IgD-negative memory B cell (primary cell): ENCODE measurements at regions not wholly inside any gene's neighbourhood (a gene's known extent, or its start where the extent isn't known, plus 50 kb on each side); places are given as distances from the start of the nearest gene placed in this dataset.
"Not testable (repeated sequence)": the region's sequence is repeated elsewhere in the genome, so short reads cannot be mapped to it uniquely, and the experiment has no call there.

Experiments
- H3K27ac Mint-ChIP-seq, 3 donors: one replicate each; pipeline ENCODE4 v1.8.0; 2020 to 2022; ENCODE audit warnings: mild to moderate bottlenecking in 3 of 3, mixed read lengths in 3 of 3, moderate library complexity in 1 of 3
- H3K27me3 Mint-ChIP-seq: one replicate; pipeline ENCODE4 v1.8.0; 2021; ENCODE audit warnings: mixed read lengths
- H3K36me3 Mint-ChIP-seq: one replicate; pipeline ENCODE4 v1.8.0; 2020; ENCODE audit warnings: mild to moderate bottlenecking, mixed read lengths
- H3K4me1 Mint-ChIP-seq, 3 donors: one replicate each; pipeline ENCODE4 v1.8.0; 2020 to 2022; ENCODE audit warnings: mixed read lengths in 3 of 3, mild to moderate bottlenecking in 1 of 3
- H3K4me3 Mint-ChIP-seq, 4 donors: one replicate each; pipeline ENCODE4 v1.8.0; 2020 to 2022; ENCODE audit warnings: mild to moderate bottlenecking in 4 of 4, mixed read lengths in 4 of 4, moderate library complexity in 3 of 4
- H3K9me3 Mint-ChIP-seq, 3 donors: one replicate each; pipeline ENCODE4 v1.8.0; 2020 to 2021; ENCODE audit warnings: mixed read lengths in 3 of 3, mild to moderate bottlenecking in 1 of 3

DNA sequence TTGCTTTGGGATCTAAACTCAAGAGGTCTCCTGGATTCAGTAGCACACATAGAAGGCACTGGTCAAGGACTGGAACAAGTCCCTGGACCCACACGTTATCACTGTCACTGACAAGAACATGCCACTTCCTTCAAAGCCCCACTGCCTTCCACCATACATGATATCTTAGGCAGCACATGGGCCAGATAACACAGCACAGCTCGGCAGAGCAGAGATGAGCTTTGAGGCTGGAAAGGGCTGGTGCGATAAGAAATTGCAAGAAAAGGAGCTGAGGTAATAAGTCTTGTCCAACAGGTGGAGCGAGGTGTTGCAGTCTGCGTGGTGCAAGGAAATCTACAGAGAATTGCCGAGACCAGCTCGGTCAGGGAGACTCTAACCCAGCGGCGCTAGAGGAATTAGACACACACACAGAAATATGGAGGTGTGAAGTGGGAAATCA is 139.8 kb upstream of the CDK13 start:
- no peaks in the 10 kb centered on the region for H3K36me3 Mint-ChIP-seq
- peaks cover 0 to 1% (median 0%) of the 10 kb centered on the region in 3 donors for H3K4me1 Mint-ChIP-seq
- peaks cover 5% of the 10 kb centered on the region for H3K27me3 Mint-ChIP-seq
- no peak overlapping the region for H3K4me3 Mint-ChIP-seq
- no peak overlapping the region for H3K27ac Mint-ChIP-seq
- H3K9me3 Mint-ChIP-seq = no peaks in the 10 kb centered on the region

DNA sequence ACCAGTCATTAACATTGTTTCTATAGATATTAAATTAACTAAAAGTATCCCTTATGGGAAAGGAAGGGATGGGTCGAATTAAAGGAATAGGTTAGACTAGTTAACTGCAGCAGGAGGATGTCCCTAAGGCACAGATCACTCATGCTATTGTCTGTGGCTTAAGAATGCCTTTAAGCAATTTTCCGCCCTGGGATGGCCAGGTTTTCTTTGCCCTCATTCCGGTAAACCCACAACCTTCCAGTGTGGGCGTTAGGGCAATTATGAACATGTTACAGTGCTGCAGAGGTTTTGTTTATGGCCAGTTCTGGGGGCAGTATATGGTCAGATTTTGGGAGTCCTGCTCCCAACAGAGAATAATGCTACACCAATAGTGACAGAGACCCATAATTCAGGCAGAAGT is 139.3 kb upstream of the CDK13 start:
- Mint-ChIP-seq H3K27ac (no peak overlapping the region), H3K4me3 (no peak overlapping the region), H3K4me1 (peaks cover 0 to 1% (median 0%) of the 10 kb centered on the region in 3 donors), H3K9me3 (no peaks in the 10 kb centered on the region), H3K27me3 (peaks cover 8% of the 10 kb centered on the region), H3K36me3 (no peaks in the 10 kb centered on the region)

DNA sequence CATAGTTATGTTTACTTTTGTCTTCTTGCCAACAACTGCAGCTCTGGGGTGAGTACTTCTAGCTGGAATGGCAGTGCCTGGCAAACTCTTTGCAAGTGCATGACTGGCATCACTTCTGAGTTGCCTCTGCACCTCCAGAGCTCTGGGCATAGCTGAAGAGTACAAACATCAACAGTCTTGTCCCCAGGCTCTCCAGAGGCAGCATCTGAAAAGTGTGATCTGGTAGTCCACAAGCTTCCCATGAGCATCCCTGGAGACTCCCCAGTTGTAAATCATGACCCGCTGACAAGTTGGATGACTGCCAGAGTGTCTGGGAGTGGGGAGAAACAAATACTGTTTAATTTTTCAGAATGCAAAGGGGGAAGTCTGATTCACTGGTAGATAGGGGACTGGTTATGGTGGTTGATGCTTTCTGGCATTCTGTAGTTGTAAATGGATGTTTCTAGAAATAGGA is 138.9 kb upstream of the CDK13 start:
- no peaks in the 10 kb centered on the region for H3K36me3 Mint-ChIP-seq
- no peak overlapping the region for H3K27ac Mint-ChIP-seq
- H3K9me3 Mint-ChIP-seq = no peaks in the 10 kb centered on the region
- H3K4me1 Mint-ChIP-seq = peaks cover 0 to 1% (median 0%) of the 10 kb centered on the region in 3 donors
- H3K4me3 Mint-ChIP-seq = no peak overlapping the region
- peaks cover 8% of the 10 kb centered on the region for H3K27me3 Mint-ChIP-seq

DNA sequence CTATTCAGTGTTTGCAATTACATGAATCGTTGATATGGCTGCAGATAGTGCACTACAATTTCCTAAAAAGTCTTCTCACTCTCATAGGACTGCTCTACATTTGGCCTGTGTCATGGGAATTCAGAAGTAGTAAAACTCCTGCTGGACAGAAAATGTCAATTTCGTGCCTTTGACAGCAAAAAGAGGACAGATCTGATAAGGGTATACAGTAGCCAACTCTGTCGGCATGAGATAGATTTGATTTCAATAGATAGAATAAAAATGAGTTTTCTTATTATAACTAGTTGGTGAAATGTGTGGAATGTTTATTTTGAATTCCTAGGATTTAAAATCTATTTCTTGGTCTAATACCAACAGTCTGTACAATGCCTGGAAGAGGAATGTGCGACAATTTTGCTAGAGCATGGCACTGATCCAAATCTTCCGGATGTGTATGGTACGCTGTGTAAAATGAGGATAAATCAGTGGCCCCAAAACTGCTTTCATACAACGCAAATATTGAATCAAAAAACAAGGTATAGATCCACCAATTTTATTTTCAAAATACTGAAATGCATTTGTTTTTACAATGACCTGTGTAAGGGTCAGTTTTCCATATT is 133.5 kb upstream of the CDK13 start:
- H3K9me3 Mint-ChIP-seq = no peaks in the 10 kb centered on the region
- H3K4me3 Mint-ChIP-seq = no peak overlapping the region
- H3K4me1 Mint-ChIP-seq = no peaks in the 10 kb centered on the region
- H3K27ac Mint-ChIP-seq = no peak overlapping the region
- H3K36me3 Mint-ChIP-seq = no peaks in the 10 kb centered on the region
- peaks cover 11% of the 10 kb centered on the region for H3K27me3 Mint-ChIP-seq

DNA sequence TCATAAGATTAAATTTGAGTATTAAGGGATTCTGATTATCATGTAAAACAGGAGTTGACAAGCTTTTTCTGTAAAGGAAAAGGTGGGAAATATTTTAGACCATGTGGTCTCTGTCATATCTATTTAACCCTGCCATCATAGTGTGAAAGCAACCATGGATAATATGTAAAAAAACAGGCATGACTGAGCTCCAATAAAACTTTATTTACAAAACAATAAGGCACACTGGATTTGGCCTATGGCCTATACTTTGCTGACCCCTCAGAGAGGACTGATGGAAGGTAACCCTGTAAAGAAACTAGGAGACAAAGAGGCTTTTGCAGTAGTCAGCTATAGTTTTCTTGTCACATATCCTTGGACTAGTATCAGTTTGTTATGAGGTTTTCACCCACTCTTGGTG is 130.5 kb upstream of the CDK13 start:
- H3K36me3 Mint-ChIP-seq = no peaks in the 10 kb centered on the region
- no peak overlapping the region for H3K27ac Mint-ChIP-seq
- H3K4me1 Mint-ChIP-seq = no peaks in the 10 kb centered on the region
- H3K4me3 Mint-ChIP-seq = no peak overlapping the region
- H3K9me3 Mint-ChIP-seq = no peaks in the 10 kb centered on the region
- peaks cover 11% of the 10 kb centered on the region for H3K27me3 Mint-ChIP-seq

DNA sequence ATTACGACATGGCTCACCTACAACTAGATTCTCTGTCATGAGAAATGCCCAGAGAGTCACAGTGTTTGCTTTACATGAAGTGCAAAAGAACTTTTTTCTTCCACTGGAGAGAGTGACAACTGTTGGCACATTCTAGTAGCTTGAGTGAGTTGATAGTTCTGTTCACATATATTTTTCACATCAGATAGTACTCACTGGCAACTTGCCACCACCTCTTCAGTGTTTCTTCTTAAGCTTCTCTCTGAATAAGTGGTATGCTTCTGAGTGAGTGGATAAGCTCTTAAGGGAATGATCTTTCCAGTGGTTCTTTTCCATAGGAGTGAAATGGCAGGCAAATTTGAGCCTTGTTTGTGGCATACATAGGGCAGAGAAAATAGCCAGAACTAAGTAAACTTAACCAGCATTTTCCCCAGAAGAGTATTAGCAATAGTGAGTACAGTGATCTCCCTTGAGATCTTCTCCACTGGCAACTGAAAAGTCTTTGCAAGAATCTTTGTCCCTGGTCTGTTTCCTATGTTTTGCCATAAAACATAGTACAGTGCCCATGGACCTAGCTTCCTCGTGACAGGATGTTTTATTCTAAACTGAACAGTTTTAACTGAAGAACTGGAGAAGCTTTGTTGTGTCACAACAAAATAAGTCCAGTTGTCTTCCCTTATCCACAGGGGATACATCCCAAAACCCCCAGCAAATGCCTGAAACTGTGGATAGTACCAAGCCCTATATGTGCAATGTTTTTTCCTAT is 125.4 kb upstream of the CDK13 start:
- peaks cover 0 to 3% (median 0%) of the 10 kb centered on the region in 3 donors for H3K4me1 Mint-ChIP-seq

DNA sequence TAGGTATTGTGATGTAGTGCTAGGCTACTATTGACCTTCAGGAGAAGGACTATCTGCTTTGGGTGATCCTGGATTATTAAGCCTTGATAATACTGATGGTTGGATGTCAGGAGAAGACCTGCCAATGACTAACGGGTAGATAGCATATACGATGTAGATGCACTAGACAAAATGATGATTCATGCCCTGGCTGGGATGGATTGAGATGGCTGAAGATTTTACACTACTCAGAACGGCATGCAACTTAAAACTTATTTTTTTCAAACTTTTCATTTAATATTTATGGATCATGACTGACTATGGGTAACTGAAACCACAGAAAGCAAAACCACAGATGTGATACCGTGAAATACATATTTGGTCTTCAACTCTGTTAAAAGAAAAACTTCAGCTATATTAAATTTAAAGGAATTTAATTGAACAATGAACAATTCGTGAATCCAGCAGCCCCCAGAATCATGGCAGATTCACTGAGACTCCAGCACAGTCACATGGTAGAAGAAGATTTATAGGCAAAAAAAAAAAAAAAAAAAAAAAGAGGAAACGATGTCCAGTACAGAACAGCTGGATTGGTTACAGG is 124.6 kb upstream of the CDK13 start:
- Mint-ChIP-seq H3K4me1 (peaks cover 0 to 3% (median 0%) of the 10 kb centered on the region in 3 donors), H3K9me3 (peaks cover 0 to 3% (median 2%) of the 10 kb centered on the region in 3 donors), H3K27me3 (peaks cover 14% of the 10 kb centered on the region), H3K27ac (no peak overlapping the region), H3K4me3 (no peak overlapping the region), H3K36me3 (peaks cover 1% of the 10 kb centered on the region)

More for the DNA sequence above, 125.4 kb upstream of the CDK13 start:
- Mint-ChIP-seq H3K4me3 (no peak overlapping the region), H3K27me3 (peaks cover 16% of the 10 kb centered on the region), H3K9me3 (peaks cover 0 to 3% (median 2%) of the 10 kb centered on the region in 3 donors), H3K27ac (no peak overlapping the region), H3K36me3 (peaks cover 1% of the 10 kb centered on the region)

DNA sequence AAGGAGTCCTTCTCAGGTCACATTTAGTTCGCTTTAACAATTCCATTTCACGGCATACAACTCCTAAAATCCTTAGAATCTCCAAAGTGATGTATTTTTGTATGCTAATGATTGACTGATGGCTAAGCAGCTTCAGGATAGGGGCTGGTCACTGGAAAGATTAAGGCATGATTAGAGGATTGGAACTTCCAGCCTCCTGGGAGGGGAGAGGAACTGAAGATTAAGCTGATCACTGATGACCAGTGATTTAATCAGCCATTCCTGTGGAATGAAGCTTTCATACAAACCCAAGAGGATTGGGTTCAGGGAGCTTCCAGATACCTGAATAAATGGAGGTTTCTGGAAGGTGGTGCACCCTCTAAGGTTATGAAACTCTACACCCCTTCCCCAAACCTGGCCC is 123.9 kb upstream of the CDK13 start:
- peaks cover 0 to 3% (median 2%) of the 10 kb centered on the region in 3 donors for H3K9me3 Mint-ChIP-seq
- H3K4me3 Mint-ChIP-seq = no peak overlapping the region
- peaks cover 15% of the 10 kb centered on the region for H3K27me3 Mint-ChIP-seq
- H3K4me1 Mint-ChIP-seq = peaks cover 0 to 3% (median 0%) of the 10 kb centered on the region in 3 donors
- H3K36me3 Mint-ChIP-seq = peaks cover 1% of the 10 kb centered on the region
- H3K27ac Mint-ChIP-seq = no peak overlapping the region

DNA sequence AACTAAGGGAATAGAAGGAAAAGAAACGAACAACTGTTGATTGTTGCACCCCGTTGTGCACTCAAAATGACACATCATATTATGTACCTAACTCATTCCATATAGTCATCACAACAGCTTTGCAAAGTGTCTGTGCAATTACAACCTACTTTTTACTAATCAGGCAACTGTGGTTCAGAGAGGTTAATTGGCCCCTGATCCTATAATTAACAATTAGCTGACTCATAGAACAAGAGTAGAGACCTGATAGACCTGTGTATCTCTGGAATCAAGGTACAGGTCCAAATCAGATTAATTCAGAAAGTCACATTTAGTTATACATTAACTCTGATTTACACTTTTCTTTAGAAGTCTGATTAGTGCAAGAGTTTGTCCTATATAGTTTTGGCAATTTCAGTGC is 122.5 kb upstream of the CDK13 start:
- Mint-ChIP-seq H3K36me3 (peaks cover 1% of the 10 kb centered on the region), H3K27ac (no peak overlapping the region), H3K27me3 (peaks cover 21% of the 10 kb centered on the region), H3K9me3 (peaks cover 0 to 3% (median 2%) of the 10 kb centered on the region in 3 donors), H3K4me1 (peaks cover 0 to 3% (median 0%) of the 10 kb centered on the region in 3 donors), H3K4me3 (no peak overlapping the region)

DNA sequence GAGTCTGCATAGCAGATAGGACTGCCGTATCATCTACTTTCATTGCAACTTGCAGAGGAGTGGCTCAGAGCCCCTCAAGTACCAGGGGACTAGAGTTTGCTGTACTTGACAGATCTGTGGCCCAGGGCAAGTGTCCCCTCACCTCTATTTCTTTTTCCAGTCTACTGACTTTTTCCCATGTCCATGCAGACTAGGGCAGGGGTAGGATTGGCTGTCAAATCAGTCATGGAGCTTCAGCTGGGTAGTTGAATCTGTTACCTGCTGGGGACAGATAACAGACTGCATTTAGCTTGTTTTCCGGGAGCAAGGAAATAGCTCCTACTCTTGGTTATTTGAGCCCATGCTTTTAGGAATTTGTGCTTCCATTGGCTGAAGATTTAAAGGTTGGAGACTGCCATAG is 121.0 kb upstream of the CDK13 start:
- no peak overlapping the region for H3K27ac Mint-ChIP-seq
- H3K27me3 Mint-ChIP-seq = peaks cover 29% of the 10 kb centered on the region

DNA sequence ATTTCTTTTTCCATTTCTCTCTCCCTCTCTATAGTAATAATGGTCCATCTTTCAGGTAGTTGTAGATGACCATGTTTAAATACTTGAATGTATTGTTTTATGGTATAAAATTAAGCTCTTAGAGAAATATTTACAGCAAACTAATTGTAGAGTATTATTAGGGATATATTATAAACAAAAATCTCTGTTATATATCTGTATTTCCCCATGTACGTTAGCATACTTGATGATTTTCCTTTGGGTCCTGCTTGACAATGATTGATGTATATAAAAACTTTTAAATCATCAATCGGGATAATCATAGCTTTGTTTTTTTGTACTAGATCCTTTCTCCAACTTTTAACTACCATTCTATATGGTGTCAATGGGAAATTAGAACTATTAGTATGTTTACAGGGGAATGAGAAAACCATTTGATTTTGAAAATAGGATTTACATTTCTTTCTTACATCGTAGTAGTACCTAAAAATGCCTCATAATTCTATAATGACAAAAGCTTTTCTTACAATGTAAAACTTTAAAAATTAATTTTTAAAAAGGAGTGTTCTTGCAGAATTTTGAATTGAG is 117.5 kb upstream of the CDK13 start:
- Mint-ChIP-seq H3K27me3 (peaks cover 36% of the 10 kb centered on the region), H3K9me3 (peaks cover 0 to 3% (median 0%) of the 10 kb centered on the region in 3 donors), H3K4me3 (no peak overlapping the region), H3K27ac (no peak overlapping the region), H3K4me1 (peaks cover 0 to 2% (median 1%) of the 10 kb centered on the region in 3 donors), H3K36me3 (peaks cover 1% of the 10 kb centered on the region)

More for the DNA sequence above, 121.0 kb upstream of the CDK13 start:
- H3K4me1 Mint-ChIP-seq = peaks cover 0 to 5% (median 1%) of the 10 kb centered on the region in 3 donors
- no peak overlapping the region for H3K4me3 Mint-ChIP-seq
- peaks cover 0 to 3% (median 2%) of the 10 kb centered on the region in 3 donors for H3K9me3 Mint-ChIP-seq
- peaks cover 1% of the 10 kb centered on the region for H3K36me3 Mint-ChIP-seq

DNA sequence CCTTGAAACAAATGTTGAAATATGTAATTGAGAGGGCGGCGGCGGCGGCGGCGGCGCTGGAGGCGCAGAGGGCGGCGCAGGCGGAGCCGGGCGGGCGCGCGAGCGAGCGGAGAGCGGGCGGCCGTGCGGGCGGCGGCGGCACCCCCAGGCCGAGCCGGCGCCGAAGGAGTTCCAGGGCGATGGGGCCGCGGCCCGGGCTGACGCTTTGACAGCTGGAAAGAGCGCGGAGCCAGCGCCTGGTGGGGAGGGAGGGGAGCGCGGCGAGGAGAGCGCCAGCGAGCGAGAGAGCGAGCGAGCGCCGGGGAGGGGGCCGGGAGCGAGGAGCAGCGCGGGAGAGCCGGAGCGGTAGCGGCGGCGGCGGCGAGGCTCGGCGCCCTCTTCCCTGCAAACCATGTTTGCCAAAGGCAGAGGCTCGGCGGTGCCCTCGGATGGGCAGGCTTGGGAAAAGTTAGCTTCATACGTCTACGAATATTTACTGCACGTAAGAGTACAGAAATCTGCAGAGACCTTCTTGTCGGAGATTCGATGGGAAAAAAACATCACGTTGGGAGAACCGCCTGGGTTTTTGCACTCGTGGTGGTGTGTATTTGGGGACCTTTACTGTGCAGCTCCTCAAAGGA is 116.8 kb upstream of the CDK13 start:
- Mint-ChIP-seq H3K4me3 (peak overlapping the region in 3 of 4 donors; percentile 62 to 77 (median 63)), H3K27me3 (peaks cover 34% of the 10 kb centered on the region)
- H3K27ac Mint-ChIP-seq, H3K4me1 Mint-ChIP-seq, H3K9me3 Mint-ChIP-seq, H3K36me3 Mint-ChIP-seq: not testable (repeated sequence)

DNA sequence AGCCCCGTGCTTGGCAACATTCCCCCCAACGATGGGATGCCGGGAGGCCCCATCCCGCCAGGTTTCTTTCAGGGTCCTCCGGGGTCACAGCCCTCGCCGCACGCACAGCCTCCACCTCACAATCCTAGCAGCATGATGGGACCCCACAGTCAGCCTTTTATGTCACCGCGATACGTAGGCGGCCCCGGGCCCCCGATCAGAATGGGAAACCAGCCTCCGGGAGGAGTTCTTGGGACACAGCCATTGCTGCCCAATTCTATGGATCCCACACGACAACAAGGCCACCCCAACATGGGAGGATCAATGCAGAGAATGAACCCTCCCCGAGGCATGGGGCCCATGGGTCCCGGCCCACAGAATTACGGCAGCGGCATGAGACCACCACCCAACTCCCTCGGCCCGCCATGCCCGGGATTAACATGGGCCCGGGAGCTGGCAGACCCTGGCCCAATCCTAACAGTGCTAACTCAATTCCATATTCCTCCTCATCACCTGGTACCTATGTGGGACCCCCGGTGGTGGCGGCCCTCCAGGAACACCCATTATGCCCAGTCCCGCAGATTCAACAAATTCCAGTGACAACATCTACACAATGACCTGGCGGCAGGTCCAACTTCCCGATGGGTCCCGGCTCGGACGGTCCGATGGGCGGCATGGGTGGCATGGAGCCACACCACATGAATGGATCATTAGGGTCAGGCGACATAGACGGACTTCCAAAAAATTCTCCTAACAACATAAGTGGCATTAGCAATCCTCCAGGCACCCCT is 116.0 kb upstream of the CDK13 start:
- H3K27me3 Mint-ChIP-seq = peaks cover 30% of the 10 kb centered on the region

DNA sequence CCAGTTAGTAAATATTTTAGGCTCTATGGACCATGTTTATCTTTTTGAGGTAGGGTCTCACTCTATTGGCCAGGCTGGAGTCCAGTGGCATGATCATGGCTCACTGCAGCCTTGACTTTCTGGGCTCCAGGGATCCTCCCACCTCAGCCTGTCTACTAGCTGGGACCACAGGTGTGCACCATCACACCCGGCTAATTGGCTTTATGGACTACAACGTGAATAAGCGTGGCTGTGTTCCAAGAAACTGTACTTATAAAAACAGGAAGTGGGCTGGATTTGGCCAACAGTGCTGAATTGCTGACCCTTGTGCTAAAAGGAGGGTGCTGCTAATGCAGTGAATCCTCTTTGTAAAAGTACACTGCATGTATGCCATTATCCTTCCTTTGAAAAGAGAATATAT is 111.7 kb upstream of the CDK13 start:
- Mint-ChIP-seq H3K4me1 (peaks cover 0 to 2% (median 0%) of the 10 kb centered on the region in 3 donors), H3K36me3 (no peaks in the 10 kb centered on the region), H3K27ac (no peak overlapping the region), H3K9me3 (peaks cover 0 to 2% (median 0%) of the 10 kb centered on the region in 3 donors), H3K27me3 (peaks cover 27% of the 10 kb centered on the region), H3K4me3 (no peak overlapping the region)

More for the DNA sequence above, 116.0 kb upstream of the CDK13 start:
- H3K9me3 Mint-ChIP-seq, H3K36me3 Mint-ChIP-seq, H3K4me1 Mint-ChIP-seq, H3K27ac Mint-ChIP-seq: not testable (repeated sequence)
- peak overlapping the region in 3 of 4 donors; percentile 62 to 77 (median 63) for H3K4me3 Mint-ChIP-seq
